Neural cell (in vitro differentiated cells): ENCODE measurements at regions not wholly inside any gene's neighbourhood (a gene's known extent, or its start where the extent isn't known, plus 50 kb on each side); places are given as distances from the start of the nearest gene placed in this dataset.
A peak's percentile ranks its signal among the peaks of the same experiment; 100 is the strongest.

Experiments used
- H2AFZ ChIP-seq: fragments of 200-600, 300-800 bp; sonication (generic), shearing (Covaris generic); 2 replicates; pipeline ENCODE4 v1.6.0; 2014; ENCODE audit warnings: low read depth, mild to moderate bottlenecking, antibody characterized with exemption, low read length, moderate library complexity
- H3F3A ChIP-seq: fragments of 200-600 bp; shearing (Covaris generic); 2 replicates; pipeline ENCODE4 v1.6.1; 2016; ENCODE audit warnings: mild to moderate bottlenecking, moderate library complexity, mixed read lengths, antibody characterized with exemption, low read length; ENCODE audit not compliant: insufficient read depth, poor library complexity, severe bottlenecking
- H3K27ac ChIP-seq: fragments of 200-600, 300-800 bp; sonication (generic), shearing (Covaris generic); 2 replicates; pipeline ENCODE4 v1.5.1; 2014; ENCODE audit warnings: mild to moderate bottlenecking, low read length, moderate library complexity
- H3K27me3 ChIP-seq: fragments of 300-800, 200-600 bp; sonication (generic), shearing (Covaris generic); 2 replicates; pipeline ENCODE4 v1.6.0; 2014; ENCODE audit warnings: mild to moderate bottlenecking, low read depth, low read length, moderate library complexity; ENCODE audit not compliant: insufficient read depth
- H3K36me3 ChIP-seq: fragments of 300-800, 200-600 bp; sonication (generic), shearing (Covaris generic); 2 replicates; pipeline ENCODE4 v1.5.1; 2014; ENCODE audit warnings: mild to moderate bottlenecking, antibody characterized with exemption, low read length, moderate library complexity; ENCODE audit not compliant: insufficient read depth
- H3K4me2 ChIP-seq: fragments of 300-800, 200-600 bp; sonication (generic), shearing (Covaris generic); 2 replicates; pipeline ENCODE4 v1.6.0; 2014; ENCODE audit warnings: mild to moderate bottlenecking, low read length
- H3K4me3 ChIP-seq: fragments of 300-800, 200-600 bp; sonication (generic), shearing (Covaris generic); 2 replicates; pipeline ENCODE4 v1.5.1; 2014; ENCODE audit warnings: mild to moderate bottlenecking, low read length, moderate library complexity
- H3K79me2 ChIP-seq: fragments of 200-600 bp; shearing (Covaris generic); replicated peaks from 2 replicates; pipeline ENCODE4 v1.6.0; 2014; ENCODE audit warnings: mild to moderate bottlenecking, low read length, moderate library complexity; ENCODE audit not compliant: insufficient read depth
- H3K9ac ChIP-seq: fragments of 300-800, 200-600 bp; sonication (generic), shearing (Covaris generic); 2 replicates; pipeline ENCODE4 v1.6.1; 2016; ENCODE audit warnings: mild to moderate bottlenecking, low read length, mixed read lengths
- H3K9me2 ChIP-seq: fragments of 200-600 bp; shearing (Covaris generic); 2 replicates; pipeline ENCODE4 v1.6.1; 2016; ENCODE audit warnings: mild to moderate bottlenecking, low read length, mixed read lengths; ENCODE audit not compliant: insufficient read depth
- H3K9me3 ChIP-seq: fragments of 200-600, 300-800 bp; sonication (generic), shearing (Covaris generic); 2 replicates; pipeline ENCODE4 v1.6.1; 2016; ENCODE audit warnings: mild to moderate bottlenecking, mixed run types, low read length, moderate library complexity, mixed read lengths
- H4K20me1 ChIP-seq: fragments of 200-600 bp; shearing (Covaris generic); 2 replicates; pipeline ENCODE4 v1.6.1; 2016; ENCODE audit warnings: mild to moderate bottlenecking, mixed run types; ENCODE audit not compliant: insufficient read depth
- CTCF ChIP-seq: fragments of 450-650 bp; IDR thresholded peaks from 2 replicates; pipeline ENCODE4 v1.5.1; 2014; ENCODE audit warnings: antibody characterized with exemption, mild to moderate bottlenecking, moderate library complexity; ENCODE audit not compliant: poor library complexity, severe bottlenecking
- EP300 ChIP-seq: fragments of 450-650 bp; conservative IDR thresholded peaks from 2 replicates; pipeline ENCODE4 v1.6.1; 2014; ENCODE audit warnings: antibody characterized with exemption, mild to moderate bottlenecking, moderate library complexity; ENCODE audit not compliant: poor library complexity, severe bottlenecking
- EZH2 ChIP-seq: fragments of 200-600, 300-800 bp; shearing (Covaris generic), sonication (generic); IDR thresholded peaks from 2 replicates; pipeline ENCODE4 v1.6.1; 2014; ENCODE audit warnings: antibody characterized with exemption, low read length, borderline replicate concordance, mild to moderate bottlenecking; ENCODE audit not compliant: insufficient read depth, poor library complexity, severe bottlenecking
- MXI1 ChIP-seq: fragments of 450-650 bp; conservative IDR thresholded peaks from 2 replicates; pipeline ENCODE4 v1.6.1; 2014; ENCODE audit warnings: antibody characterized with exemption, mild to moderate bottlenecking; ENCODE audit not compliant: poor library complexity, severe bottlenecking
- POLR2AphosphoS5 ChIP-seq: IDR thresholded peaks from 2 replicates; pipeline ENCODE4 v1.6.1; 2012
- RAD21 ChIP-seq: fragments of 450-650 bp; conservative IDR thresholded peaks from 2 replicates; pipeline ENCODE4 v1.6.1; 2014; ENCODE audit warnings: antibody characterized with exemption, mild to moderate bottlenecking, moderate library complexity
- SMC3 ChIP-seq: fragments of 450-650 bp; conservative IDR thresholded peaks from 2 replicates; pipeline ENCODE4 v1.6.1; 2014; ENCODE audit warnings: antibody characterized with exemption, mild to moderate bottlenecking, moderate library complexity; ENCODE audit not compliant: poor library complexity
- TAF1 ChIP-seq: IDR thresholded peaks from 2 replicates; pipeline ENCODE4 v1.6.1; 2012; ENCODE audit warnings: low read depth
- TF ChIP-seq, protein P1 (sequence below): IDR thresholded peaks from 2 replicates; pipeline ENCODE4 v1.6.1; 2012; ENCODE audit warnings: borderline replicate concordance

DNA sequence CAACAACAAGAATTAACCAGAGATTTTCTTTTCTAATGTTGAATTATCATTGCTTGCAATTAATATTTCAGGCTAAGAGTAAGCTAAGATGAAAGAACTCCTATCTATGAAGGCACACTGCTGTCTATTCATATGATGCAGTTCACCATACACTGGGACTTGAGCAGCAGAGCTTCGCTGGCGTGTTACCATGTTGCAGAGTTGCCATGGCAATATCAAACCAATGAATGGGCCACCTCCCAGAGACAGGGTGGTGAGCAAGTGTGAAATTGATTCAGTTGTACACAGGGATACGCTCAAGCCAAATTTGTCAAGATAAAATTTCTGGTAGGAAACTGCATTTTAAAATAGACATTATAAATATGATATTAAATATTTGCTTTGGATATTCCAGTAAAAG lies 69.3 kb upstream of the MYO16 start:
- no peaks in the 10 kb centered on the region for H3F3A ChIP-seq
- no peaks in the 10 kb centered on the region for H3K27me3 ChIP-seq
- no peak overlapping the region for H3K4me2 ChIP-seq
- no peaks in the 10 kb centered on the region for H3K36me3 ChIP-seq
- no peak overlapping the region for H3K4me3 ChIP-seq
- H3K9me2 ChIP-seq: no peaks in the 10 kb centered on the region
- H3K9ac ChIP-seq: no peak overlapping the region
- TF ChIP-seq RAD21: no peak
- TF ChIP-seq SMC3: no peak
- peak; percentile 26 for TF ChIP-seq EP300
- TF ChIP-seq MXI1: no peak
- TF ChIP-seq TAF1: no peak
- peak overlapping the region; percentile 39 for H3K27ac ChIP-seq
- no peaks in the 10 kb centered on the region for H3K79me2 ChIP-seq
- H3K9me3 ChIP-seq: no peaks in the 10 kb centered on the region
- H2AFZ ChIP-seq: no peak overlapping the region
- no peaks in the 10 kb centered on the region for H4K20me1 ChIP-seq

GRCh38 chr13:108561149-108561548 lies 68.3 kb upstream of the MYO16 start:
- TF ChIP-seq EP300 (no peak), POLR2AphosphoS5 (no peak), CTCF (no peak), RAD21 (no peak), EZH2 (no peak), SMC3 (no peak), MXI1 (no peak), TAF1 (no peak)
- TF ChIP-seq, protein P1, sequence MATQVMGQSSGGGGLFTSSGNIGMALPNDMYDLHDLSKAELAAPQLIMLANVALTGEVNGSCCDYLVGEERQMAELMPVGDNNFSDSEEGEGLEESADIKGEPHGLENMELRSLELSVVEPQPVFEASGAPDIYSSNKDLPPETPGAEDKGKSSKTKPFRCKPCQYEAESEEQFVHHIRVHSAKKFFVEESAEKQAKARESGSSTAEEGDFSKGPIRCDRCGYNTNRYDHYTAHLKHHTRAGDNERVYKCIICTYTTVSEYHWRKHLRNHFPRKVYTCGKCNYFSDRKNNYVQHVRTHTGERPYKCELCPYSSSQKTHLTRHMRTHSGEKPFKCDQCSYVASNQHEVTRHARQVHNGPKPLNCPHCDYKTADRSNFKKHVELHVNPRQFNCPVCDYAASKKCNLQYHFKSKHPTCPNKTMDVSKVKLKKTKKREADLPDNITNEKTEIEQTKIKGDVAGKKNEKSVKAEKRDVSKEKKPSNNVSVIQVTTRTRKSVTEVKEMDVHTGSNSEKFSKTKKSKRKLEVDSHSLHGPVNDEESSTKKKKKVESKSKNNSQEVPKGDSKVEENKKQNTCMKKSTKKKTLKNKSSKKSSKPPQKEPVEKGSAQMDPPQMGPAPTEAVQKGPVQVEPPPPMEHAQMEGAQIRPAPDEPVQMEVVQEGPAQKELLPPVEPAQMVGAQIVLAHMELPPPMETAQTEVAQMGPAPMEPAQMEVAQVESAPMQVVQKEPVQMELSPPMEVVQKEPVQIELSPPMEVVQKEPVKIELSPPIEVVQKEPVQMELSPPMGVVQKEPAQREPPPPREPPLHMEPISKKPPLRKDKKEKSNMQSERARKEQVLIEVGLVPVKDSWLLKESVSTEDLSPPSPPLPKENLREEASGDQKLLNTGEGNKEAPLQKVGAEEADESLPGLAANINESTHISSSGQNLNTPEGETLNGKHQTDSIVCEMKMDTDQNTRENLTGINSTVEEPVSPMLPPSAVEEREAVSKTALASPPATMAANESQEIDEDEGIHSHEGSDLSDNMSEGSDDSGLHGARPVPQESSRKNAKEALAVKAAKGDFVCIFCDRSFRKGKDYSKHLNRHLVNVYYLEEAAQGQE: no peak
- Histone ChIP-seq H3K9me3 (no peaks in the 10 kb centered on the region), H3K36me3 (no peaks in the 10 kb centered on the region), H3K79me2 (no peaks in the 10 kb centered on the region), H3K27ac (no peak overlapping the region), H3K4me2 (no peak overlapping the region), H3F3A (no peaks in the 10 kb centered on the region), H4K20me1 (no peaks in the 10 kb centered on the region), H3K27me3 (no peaks in the 10 kb centered on the region), H2AFZ (no peak overlapping the region), H3K9ac (no peak overlapping the region), H3K4me3 (no peak overlapping the region), H3K9me2 (no peaks in the 10 kb centered on the region)
